ENCODE measurements at regions not wholly inside any gene's neighbourhood (a gene's known extent, or its start where the extent isn't known, plus 50 kb on each side); places are given as distances from the start of the nearest gene placed in this dataset.

- TF ChIP-seq CTCF (IDR thresholded peaks at IDR 0.05) = no peak
- TF ChIP-seq POLR2A (IDR thresholded peaks at IDR 0.05) = no peak
Observed at GRCh38 chr6:153941768-153942167, 97.3 kb upstream of the OPRM1 start.
